ENCODE measurements at regions not wholly inside any gene's neighbourhood (a gene's known extent, or its start where the extent isn't known, plus 50 kb on each side); places are given as distances from the start of the nearest gene placed in this dataset.

DNA sequence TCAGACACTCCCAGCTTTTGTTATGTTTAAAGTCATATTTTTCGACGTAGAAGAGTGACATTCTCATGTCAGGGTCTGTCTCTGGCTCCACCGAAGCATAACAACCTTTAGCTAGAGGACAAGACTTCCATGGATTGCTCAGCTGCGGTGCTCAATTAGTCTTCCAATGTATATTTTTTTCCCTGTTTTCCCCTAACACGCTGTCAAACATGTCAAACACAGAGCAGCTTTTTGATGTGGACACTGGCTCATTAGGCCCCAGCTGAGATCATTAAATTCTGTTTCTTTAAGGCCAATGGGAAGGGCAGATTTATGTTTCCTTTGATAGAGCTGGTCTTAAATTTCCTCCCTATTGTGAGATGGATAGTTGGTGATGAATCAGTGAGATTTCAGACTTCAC lies 525.4 kb downstream of the PIK3C3 start:
- no peak overlapping the region for H3K4me3 ChIP-seq (ENCODE audit: low read depth, low read length)
- DNase-seq (ENCODE audit: low read depth): no peak
- TF ChIP-seq, protein P1, sequence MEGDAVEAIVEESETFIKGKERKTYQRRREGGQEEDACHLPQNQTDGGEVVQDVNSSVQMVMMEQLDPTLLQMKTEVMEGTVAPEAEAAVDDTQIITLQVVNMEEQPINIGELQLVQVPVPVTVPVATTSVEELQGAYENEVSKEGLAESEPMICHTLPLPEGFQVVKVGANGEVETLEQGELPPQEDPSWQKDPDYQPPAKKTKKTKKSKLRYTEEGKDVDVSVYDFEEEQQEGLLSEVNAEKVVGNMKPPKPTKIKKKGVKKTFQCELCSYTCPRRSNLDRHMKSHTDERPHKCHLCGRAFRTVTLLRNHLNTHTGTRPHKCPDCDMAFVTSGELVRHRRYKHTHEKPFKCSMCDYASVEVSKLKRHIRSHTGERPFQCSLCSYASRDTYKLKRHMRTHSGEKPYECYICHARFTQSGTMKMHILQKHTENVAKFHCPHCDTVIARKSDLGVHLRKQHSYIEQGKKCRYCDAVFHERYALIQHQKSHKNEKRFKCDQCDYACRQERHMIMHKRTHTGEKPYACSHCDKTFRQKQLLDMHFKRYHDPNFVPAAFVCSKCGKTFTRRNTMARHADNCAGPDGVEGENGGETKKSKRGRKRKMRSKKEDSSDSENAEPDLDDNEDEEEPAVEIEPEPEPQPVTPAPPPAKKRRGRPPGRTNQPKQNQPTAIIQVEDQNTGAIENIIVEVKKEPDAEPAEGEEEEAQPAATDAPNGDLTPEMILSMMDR (conservative IDR thresholded peaks at IDR 0.05; ENCODE audit: low read depth, low read length): no peak

DNA sequence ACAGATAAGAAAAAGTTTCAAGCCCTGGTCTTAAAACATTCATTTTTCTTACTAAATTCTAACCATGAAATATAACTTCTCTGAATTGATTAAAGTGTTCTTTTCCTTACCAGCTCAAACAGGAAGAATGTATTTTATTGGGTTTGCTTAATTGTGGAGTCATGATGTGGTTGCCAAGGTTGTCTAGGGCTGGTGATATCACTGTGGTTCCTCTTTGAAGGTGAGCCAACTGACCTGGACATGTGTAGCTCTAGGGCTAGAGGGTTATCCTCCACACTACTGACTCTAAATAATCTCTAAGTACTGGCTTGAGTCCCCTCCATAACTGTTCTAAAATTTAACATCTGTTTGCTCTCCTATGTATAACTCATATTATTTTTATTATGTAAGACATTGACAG lies 529.6 kb downstream of the PIK3C3 start:
- H3K4me3 ChIP-seq (ENCODE audit: low read depth, low read length): no peak overlapping the region
- no peak for DNase-seq (ENCODE audit: low read depth)
- TF ChIP-seq, protein P1 (conservative IDR thresholded peaks at IDR 0.05; ENCODE audit: low read depth, low read length): no peak

DNA sequence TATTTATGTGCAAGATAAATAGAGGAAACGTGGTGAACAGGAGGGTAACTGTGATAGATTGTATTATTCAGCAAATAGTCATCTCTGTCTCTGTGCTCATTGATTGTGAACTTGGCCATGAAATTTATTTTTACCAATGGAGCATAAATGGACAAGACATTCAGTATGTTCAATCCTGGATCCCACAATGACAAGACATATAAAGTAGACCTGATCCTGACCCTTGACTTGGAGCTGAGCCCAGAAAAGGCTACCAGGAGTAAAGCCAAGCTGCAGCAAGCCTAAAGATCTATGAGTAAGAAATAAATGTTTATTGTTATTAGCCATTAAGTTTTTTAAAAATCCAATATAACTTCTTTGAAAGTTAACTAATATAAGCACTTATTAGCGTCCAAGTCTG lies 531.2 kb downstream of the PIK3C3 start:
- TF ChIP-seq, protein P1 (conservative IDR thresholded peaks at IDR 0.05; ENCODE audit: low read depth, low read length): no peak
- no peak for DNase-seq (ENCODE audit: low read depth)
- no peak overlapping the region for H3K4me3 ChIP-seq (ENCODE audit: low read depth, low read length)

DNA sequence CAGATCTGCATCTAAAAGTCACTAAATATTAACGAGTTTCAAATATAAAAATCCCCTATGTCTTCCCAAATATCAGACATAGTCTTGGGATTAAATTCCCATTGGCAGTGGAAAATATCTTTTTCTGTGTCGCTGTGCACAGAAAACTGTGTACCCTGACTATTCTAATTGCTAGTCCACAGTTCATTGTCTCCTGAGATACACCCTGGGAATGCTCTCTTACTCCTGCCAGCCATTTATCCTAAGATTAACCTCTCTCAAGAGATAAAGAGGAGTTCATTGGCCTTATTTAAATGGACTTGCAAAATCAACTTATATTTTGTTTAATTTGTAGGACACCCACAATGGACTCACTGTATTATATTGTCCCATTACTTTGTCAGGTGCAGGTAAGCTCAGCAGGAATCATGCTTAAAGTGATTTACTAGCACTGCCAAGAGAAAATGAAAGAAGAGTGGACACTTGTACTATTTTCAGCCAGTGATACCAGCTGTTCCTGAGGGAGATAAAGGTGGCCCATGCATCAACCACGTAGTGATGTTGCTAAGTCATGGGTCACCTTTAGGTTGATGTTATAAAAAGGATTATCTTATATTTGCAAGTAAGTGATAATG lies 553.8 kb downstream of the PIK3C3 start:
- TF ChIP-seq, protein P1 (conservative IDR thresholded peaks at IDR 0.05; ENCODE audit: low read depth, low read length): no peak
- no peak for DNase-seq (ENCODE audit: low read depth)
- H3K4me3 ChIP-seq (ENCODE audit: low read depth, low read length): no peak overlapping the region

DNA sequence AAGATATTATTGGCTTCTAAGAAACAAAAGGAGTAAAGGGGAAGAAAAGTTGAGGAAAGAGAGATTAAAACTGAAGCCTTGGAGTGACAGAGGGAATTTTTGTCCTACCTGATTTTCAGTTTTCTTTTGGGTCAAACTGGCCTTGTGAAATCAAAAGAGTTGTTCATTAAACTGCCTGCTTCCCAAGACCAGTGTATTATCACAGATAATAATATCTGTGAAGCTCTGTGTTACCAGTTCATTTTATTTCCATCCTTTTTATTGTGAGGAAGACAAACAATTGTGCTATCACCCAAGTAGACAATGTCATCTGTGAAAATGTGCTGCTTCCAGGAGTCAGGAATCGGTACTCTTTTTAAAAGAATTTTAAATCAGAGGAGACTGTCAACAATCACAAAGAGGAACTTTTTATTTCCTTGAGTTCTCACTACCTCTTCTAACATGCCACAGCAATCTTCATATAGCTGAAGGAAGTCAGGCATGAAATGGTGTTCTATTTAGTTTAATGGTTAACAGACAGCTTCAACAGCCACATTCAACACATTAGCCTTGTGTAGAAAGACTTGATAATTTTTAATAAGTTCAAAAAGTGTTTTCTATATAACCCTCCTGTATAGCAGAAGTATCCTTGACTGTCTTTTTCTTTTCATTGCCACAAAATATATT lies 554.8 kb downstream of the PIK3C3 start:
- H3K4me3 ChIP-seq (ENCODE audit: low read depth, low read length): peak overlapping the region; percentile 34
- TF ChIP-seq, protein P1 (conservative IDR thresholded peaks at IDR 0.05; ENCODE audit: low read depth, low read length): no peak
- DNase-seq (ENCODE audit: low read depth): no peak

DNA sequence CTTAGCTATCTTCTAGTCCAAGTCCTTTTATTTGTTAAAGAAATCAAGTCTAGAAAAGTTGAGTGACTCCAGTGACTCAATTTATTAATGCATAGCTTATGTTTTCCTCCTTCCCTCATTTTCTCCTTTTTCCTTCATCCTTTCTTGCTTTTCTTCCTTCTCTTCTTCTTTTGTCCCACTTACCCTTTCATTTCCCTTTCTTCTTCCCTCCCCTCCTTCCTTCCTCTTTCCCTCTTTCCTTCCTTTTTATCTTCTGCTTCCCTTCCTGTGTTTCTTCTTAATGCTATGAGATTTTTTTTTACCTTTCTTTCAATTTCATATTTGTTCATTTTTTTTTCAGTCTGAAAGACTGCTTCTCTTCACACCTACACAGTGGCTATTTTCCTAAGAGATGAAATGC lies 555.5 kb downstream of the PIK3C3 start:
- DNase-seq (ENCODE audit: low read depth): no peak
- H3K4me3 ChIP-seq (ENCODE audit: low read depth, low read length): no peak overlapping the region
- TF ChIP-seq, protein P1 (conservative IDR thresholded peaks at IDR 0.05; ENCODE audit: low read depth, low read length): no peak

DNA sequence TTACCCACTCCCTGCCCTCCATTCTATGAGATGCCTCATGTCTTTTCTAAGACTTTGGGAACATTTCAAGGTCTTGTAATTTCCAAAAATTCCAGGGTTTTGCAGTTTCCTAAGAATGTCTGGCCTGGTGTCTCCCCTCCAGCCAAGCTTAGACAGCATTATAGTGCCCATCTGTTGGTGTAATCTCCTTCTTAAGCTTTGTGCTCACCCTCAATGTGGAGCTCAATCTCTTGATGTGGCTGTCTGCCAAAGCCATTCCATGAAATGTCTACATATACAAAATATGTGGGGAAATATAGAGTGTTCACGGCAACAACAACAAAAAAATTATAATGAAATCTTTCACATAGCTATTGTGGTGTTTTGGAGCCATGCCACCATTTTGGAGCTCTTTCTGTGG lies 558.4 kb downstream of the PIK3C3 start:
- DNase-seq (ENCODE audit: low read depth): no peak
- no peak overlapping the region for H3K4me3 ChIP-seq (ENCODE audit: low read depth, low read length)

More for the DNA sequence above, 558.4 kb downstream of the PIK3C3 start:
- TF ChIP-seq, protein P1 (conservative IDR thresholded peaks at IDR 0.05; ENCODE audit: low read depth, low read length): no peak

Data from epithelial cell of proximal tubule (primary cell).